ENCODE measurements at regions not wholly inside any gene's neighbourhood (a gene's known extent, or its start where the extent isn't known, plus 50 kb on each side); places are given as distances from the start of the nearest gene placed in this dataset.

DNA sequence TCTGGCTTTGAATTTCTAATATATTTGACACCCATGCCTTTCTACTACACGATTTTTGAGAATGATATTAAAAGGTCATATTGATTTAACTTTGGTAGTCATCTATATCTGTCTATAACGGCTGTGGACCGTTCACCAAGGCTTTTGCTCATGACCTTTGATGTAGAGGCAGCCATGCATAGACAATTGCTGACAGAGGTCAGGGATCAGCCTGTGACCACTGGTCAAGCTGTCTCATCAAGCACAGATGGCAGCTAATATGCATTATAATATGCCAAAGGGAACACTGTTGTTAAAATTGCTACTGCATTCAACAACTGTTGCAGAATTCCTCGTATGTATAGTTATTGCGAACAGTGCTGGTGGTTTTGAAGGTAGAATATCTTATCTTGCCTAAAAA lies 323.9 kb upstream of the DSEL start:
- no peak overlapping the region for H3K27ac ChIP-seq
- H3K4me3 ChIP-seq, result no peak overlapping the region
- H3K27me3 ChIP-seq (ENCODE audit: insufficient read depth, low read depth), result no peaks in the 10 kb centered on the region
- H3K9me2 ChIP-seq (ENCODE audit: insufficient read depth), result no peaks in the 10 kb centered on the region
- H3K79me2 ChIP-seq (ENCODE audit: low read depth), result no peaks in the 10 kb centered on the region
- no peak for TF ChIP-seq EZH2 (IDR thresholded peaks at IDR 0.05; ENCODE audit: low read depth)
- TF ChIP-seq, protein P1, sequence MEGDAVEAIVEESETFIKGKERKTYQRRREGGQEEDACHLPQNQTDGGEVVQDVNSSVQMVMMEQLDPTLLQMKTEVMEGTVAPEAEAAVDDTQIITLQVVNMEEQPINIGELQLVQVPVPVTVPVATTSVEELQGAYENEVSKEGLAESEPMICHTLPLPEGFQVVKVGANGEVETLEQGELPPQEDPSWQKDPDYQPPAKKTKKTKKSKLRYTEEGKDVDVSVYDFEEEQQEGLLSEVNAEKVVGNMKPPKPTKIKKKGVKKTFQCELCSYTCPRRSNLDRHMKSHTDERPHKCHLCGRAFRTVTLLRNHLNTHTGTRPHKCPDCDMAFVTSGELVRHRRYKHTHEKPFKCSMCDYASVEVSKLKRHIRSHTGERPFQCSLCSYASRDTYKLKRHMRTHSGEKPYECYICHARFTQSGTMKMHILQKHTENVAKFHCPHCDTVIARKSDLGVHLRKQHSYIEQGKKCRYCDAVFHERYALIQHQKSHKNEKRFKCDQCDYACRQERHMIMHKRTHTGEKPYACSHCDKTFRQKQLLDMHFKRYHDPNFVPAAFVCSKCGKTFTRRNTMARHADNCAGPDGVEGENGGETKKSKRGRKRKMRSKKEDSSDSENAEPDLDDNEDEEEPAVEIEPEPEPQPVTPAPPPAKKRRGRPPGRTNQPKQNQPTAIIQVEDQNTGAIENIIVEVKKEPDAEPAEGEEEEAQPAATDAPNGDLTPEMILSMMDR (conservative IDR thresholded peaks at IDR 0.05), result no peak
- no peak overlapping the region for H3K4me2 ChIP-seq
- ChIA-PET CTCF (no interaction called here), POLR2A (ENCODE audit: unreplicated experiment) (no interaction called here)
- DNase-seq, result no peak
- intact Hi-C loops (cut with micrococcal nuclease; ENCODE audit: unreplicated experiment), result no loop called here
- no TSS peak for BruUV-seq (replicated peaks)
- H4K20me1 ChIP-seq (ENCODE audit: insufficient read depth), result no peaks in the 10 kb centered on the region
- no peaks in the 10 kb centered on the region for H3K4me1 ChIP-seq (replicated peaks; ENCODE audit: insufficient read depth)
- no peaks in the 10 kb centered on the region for H3K9me3 ChIP-seq (ENCODE audit: insufficient read depth, low read depth)
- H2AFZ ChIP-seq, result no peak overlapping the region
- H3K36me3 ChIP-seq (ENCODE audit: low read depth), result no peaks in the 10 kb centered on the region
- H3F3A ChIP-seq (ENCODE audit: insufficient read depth, low read depth), result no peaks in the 10 kb centered on the region

GRCh38 chr18:67818432-67818831 lies 301.9 kb upstream of the DSEL start:
- ChIA-PET POLR2A (ENCODE audit: unreplicated experiment) (no interaction called here), CTCF (no interaction called here)
- no peaks in the 10 kb centered on the region for H3K27me3 ChIP-seq (ENCODE audit: insufficient read depth, low read depth)
- H4K20me1 ChIP-seq (ENCODE audit: insufficient read depth), result no peaks in the 10 kb centered on the region
- no peak overlapping the region for H3K4me3 ChIP-seq
- DNase-seq, result no peak
- no peaks in the 10 kb centered on the region for H3K79me2 ChIP-seq (ENCODE audit: low read depth)
- H3K9me3 ChIP-seq (ENCODE audit: insufficient read depth, low read depth), result no peaks in the 10 kb centered on the region
- H3K4me1 ChIP-seq (replicated peaks; ENCODE audit: insufficient read depth), result no peaks in the 10 kb centered on the region
- BruUV-seq (replicated peaks), result no TSS peak
- H3K27ac ChIP-seq, result no peak overlapping the region
- no peak overlapping the region for H2AFZ ChIP-seq
- no peaks in the 10 kb centered on the region for H3K36me3 ChIP-seq (ENCODE audit: low read depth)
- no peaks in the 10 kb centered on the region for H3F3A ChIP-seq (ENCODE audit: insufficient read depth, low read depth)
- intact Hi-C loops (cut with micrococcal nuclease; ENCODE audit: unreplicated experiment), result no loop called here
- TF ChIP-seq, protein P1 (conservative IDR thresholded peaks at IDR 0.05), result no peak
- TF ChIP-seq EZH2 (IDR thresholded peaks at IDR 0.05; ENCODE audit: low read depth), result no peak
- H3K9me2 ChIP-seq (ENCODE audit: insufficient read depth), result no peaks in the 10 kb centered on the region
- no peak overlapping the region for H3K4me2 ChIP-seq

GRCh38 chr18:67815280-67815679 lies 298.8 kb upstream of the DSEL start:
- intact Hi-C loops (cut with micrococcal nuclease; ENCODE audit: unreplicated experiment), result no loop called here
- Histone ChIP-seq H3K4me1 (replicated peaks; ENCODE audit: insufficient read depth) (no peaks in the 10 kb centered on the region), H2AFZ (no peak overlapping the region), H3K9me2 (ENCODE audit: insufficient read depth) (no peaks in the 10 kb centered on the region), H3K36me3 (ENCODE audit: low read depth) (no peaks in the 10 kb centered on the region), H3K27ac (no peak overlapping the region), H3K27me3 (ENCODE audit: insufficient read depth, low read depth) (no peaks in the 10 kb centered on the region), H3K4me3 (no peak overlapping the region), H3K9me3 (ENCODE audit: insufficient read depth, low read depth) (no peaks in the 10 kb centered on the region), H3K4me2 (no peak overlapping the region), H3K79me2 (ENCODE audit: low read depth) (no peaks in the 10 kb centered on the region), H4K20me1 (ENCODE audit: insufficient read depth) (no peaks in the 10 kb centered on the region), H3F3A (ENCODE audit: insufficient read depth, low read depth) (no peaks in the 10 kb centered on the region)
- TF ChIP-seq, protein P1 (conservative IDR thresholded peaks at IDR 0.05), result no peak
- no peak for TF ChIP-seq EZH2 (IDR thresholded peaks at IDR 0.05; ENCODE audit: low read depth)
- DNase-seq, result no peak
- no TSS peak for BruUV-seq (replicated peaks)
- ChIA-PET POLR2A (ENCODE audit: unreplicated experiment) (no interaction called here), CTCF (no interaction called here)
